ENCODE measurements at regions not wholly inside any gene's neighbourhood (a gene's known extent, or its start where the extent isn't known, plus 50 kb on each side); places are given as distances from the start of the nearest gene placed in this dataset.

DNA sequence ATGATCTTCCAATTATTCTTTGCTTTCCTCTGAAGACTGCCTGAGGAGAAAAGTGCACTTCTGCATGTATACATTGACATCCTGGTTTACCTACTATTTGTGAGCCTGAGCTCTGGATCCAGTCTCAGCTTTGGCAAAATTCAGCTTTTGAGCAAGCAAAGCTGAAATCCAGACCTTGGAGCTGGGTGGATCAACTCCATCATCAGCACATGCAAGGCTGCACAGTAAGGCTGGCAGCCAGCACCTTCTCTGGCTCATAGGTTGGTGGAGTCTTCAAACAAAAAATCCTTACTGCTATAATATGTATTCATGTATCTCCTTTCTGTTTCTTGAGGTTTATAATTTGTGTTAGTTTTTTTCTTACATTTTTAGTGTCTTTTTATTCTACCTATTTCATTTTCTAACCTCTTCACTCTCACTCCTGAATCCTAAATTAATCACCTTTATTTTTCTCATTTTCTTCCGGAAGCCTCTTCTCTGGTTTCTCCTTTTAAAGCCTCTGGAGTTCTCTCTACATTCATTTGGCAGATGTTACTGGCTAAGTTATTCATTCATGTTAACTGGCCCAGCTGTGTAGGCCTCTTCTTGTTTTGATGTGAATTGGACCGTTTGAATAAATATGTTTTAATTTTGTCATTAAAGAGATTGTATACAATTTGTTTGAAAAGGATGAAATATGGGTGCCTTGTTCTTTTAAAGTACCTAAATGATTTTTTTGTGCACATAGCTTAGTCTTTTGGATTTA, 224.8 kb downstream of the DACT1 start:
- TF ChIP-seq CTCF (IDR thresholded peaks at IDR 0.05; ENCODE audit: borderline replicate concordance, extremely low read depth, low read length, poor library complexity, severe bottlenecking): no peak
- H3K27me3 ChIP-seq (ENCODE audit: insufficient read depth, low read length, poor library complexity): peaks cover 3% of the 10 kb centered on the region
- H3K27ac ChIP-seq (ENCODE audit: low read length): no peak overlapping the region
- peaks cover 4% of the 10 kb centered on the region for H3K9me3 ChIP-seq (ENCODE audit: insufficient read depth, low read length, severe bottlenecking)
- no peaks in the 10 kb centered on the region for H4K20me1 ChIP-seq (ENCODE audit: insufficient read depth, low read length)
- no peak overlapping the region for H3K4me2 ChIP-seq (ENCODE audit: insufficient read depth, low read length)
- no peak for DNase-seq
- ATAC-seq (ENCODE audit: insufficient read depth, low read depth): no peak
- H3K36me3 ChIP-seq (ENCODE audit: insufficient read depth, low read length): no peaks in the 10 kb centered on the region
- H2AFZ ChIP-seq (ENCODE audit: low read depth, low read length): no peak overlapping the region
- H3K4me3 ChIP-seq (ENCODE audit: low read depth in 1 of 2, low read length in 2 of 2): no peak overlapping the region
- no peaks in the 10 kb centered on the region for H3K4me1 ChIP-seq (ENCODE audit: insufficient read depth, low read length)
- no peak overlapping the region for H3K9ac ChIP-seq (ENCODE audit: low read depth, low read length)
- H3K79me2 ChIP-seq (ENCODE audit: insufficient read depth, low read length): no peaks in the 10 kb centered on the region

- no peak for ATAC-seq (ENCODE audit: insufficient read depth, low read depth)
- DNase-seq: no peak
- Histone ChIP-seq H3K27me3 (ENCODE audit: insufficient read depth, low read length, poor library complexity) (peaks cover 3% of the 10 kb centered on the region), H4K20me1 (ENCODE audit: insufficient read depth, low read length) (no peaks in the 10 kb centered on the region), H3K36me3 (ENCODE audit: insufficient read depth, low read length) (no peaks in the 10 kb centered on the region), H3K4me2 (ENCODE audit: insufficient read depth, low read length) (no peak overlapping the region), H3K27ac (ENCODE audit: low read length) (no peak overlapping the region), H2AFZ (ENCODE audit: low read depth, low read length) (no peak overlapping the region), H3K4me1 (ENCODE audit: insufficient read depth, low read length) (no peaks in the 10 kb centered on the region), H3K4me3 (ENCODE audit: low read depth in 1 of 2, low read length in 2 of 2) (no peak overlapping the region), H3K9ac (ENCODE audit: low read depth, low read length) (no peak overlapping the region), H3K79me2 (ENCODE audit: insufficient read depth, low read length) (no peaks in the 10 kb centered on the region), H3K9me3 (ENCODE audit: insufficient read depth, low read length, severe bottlenecking) (peaks cover 4% of the 10 kb centered on the region)
- TF ChIP-seq CTCF (IDR thresholded peaks at IDR 0.05; ENCODE audit: borderline replicate concordance, extremely low read depth, low read length, poor library complexity, severe bottlenecking) (no peak), EZH2 (IDR thresholded peaks at IDR 0.05; ENCODE audit: borderline replicate concordance, low read depth, low read length, severe bottlenecking) (no peak)
Observed at GRCh38 chr14:58863661-58864345, 226.0 kb downstream of the DACT1 start.

DNA sequence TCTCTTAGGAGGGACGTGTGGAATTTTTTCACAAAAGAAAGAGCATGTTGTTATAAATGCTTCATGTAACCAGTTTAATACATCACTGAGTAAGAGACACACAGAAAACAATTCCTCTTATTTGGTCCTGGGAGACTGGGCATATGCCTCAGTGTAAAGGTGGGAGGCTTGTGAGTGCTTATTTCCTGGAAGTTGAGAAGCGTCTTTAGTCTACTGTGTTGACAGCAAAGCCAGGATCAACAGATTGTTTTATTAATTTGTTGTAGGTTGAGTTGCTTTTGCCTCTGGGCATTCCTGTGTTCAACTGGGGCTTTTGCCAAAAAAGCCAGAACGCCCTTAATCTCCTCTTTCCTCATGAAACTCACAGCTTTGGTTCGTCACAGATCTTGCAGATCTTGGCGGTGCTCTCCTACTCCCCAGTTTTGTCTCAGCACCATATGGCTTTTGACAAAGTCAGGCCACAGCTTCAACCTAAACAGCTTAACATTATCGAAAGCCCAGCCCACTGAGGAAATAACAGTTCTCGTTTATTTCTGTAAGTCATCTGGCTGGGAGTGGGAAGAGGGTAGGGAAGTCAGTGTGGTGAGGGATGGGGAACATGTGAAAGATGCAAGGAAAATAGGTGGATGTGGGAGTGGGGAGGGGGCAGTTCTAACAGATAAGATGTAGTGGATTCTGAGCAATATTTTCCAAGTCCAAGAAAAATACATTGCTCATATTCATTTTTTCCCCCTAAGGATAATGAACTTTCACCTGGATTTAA, 227.2 kb downstream of the DACT1 start:
- TF ChIP-seq EZH2 (IDR thresholded peaks at IDR 0.05; ENCODE audit: borderline replicate concordance, low read depth, low read length, severe bottlenecking) (no peak), CTCF (IDR thresholded peaks at IDR 0.05; ENCODE audit: borderline replicate concordance, extremely low read depth, low read length, poor library complexity, severe bottlenecking) (no peak)

More for the DNA sequence above, 227.2 kb downstream of the DACT1 start:
- H3K4me2 ChIP-seq (ENCODE audit: insufficient read depth, low read length): no peak overlapping the region
- no peaks in the 10 kb centered on the region for H4K20me1 ChIP-seq (ENCODE audit: insufficient read depth, low read length)
- no peak overlapping the region for H2AFZ ChIP-seq (ENCODE audit: low read depth, low read length)
- no peak overlapping the region for H3K9ac ChIP-seq (ENCODE audit: low read depth, low read length)
- ATAC-seq (ENCODE audit: insufficient read depth, low read depth): no peak
- H3K36me3 ChIP-seq (ENCODE audit: insufficient read depth, low read length): no peaks in the 10 kb centered on the region
- peaks cover 8% of the 10 kb centered on the region for H3K27me3 ChIP-seq (ENCODE audit: insufficient read depth, low read length, poor library complexity)
- no peaks in the 10 kb centered on the region for H3K9me3 ChIP-seq (ENCODE audit: insufficient read depth, low read length, severe bottlenecking)
- no peak overlapping the region for H3K27ac ChIP-seq (ENCODE audit: low read length)
- no peaks in the 10 kb centered on the region for H3K4me1 ChIP-seq (ENCODE audit: insufficient read depth, low read length)
- no peak overlapping the region for H3K4me3 ChIP-seq (ENCODE audit: low read depth in 1 of 2, low read length in 2 of 2)
- H3K79me2 ChIP-seq (ENCODE audit: insufficient read depth, low read length): no peaks in the 10 kb centered on the region
- no peak for DNase-seq

Measured in DND-41 (cell line).